ENCODE measurements at regions not wholly inside any gene's neighbourhood (a gene's known extent, or its start where the extent isn't known, plus 50 kb on each side); places are given as distances from the start of the nearest gene placed in this dataset.

DNA sequence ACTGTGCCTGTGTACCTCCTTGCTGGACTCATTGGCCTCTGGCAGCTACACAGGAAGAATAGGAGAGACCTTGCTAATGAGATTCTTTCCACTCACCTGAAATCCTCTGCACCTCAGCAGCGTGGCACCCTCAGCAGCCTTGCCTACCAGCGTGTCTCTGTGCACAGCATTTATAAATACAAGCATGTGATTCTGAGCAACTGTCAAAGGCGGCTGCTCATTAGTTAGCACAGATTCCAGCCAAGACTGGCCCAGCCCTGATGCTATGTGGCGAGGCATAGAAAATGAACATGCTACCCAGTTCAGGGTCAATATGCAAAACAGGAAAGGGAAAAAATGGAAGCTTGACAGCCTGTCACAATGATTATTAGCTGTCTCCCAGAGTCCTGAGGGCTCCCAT, 298.0 kb downstream of the C4orf33 start:
- H3K4me3 ChIP-seq, result no peak overlapping the region
- no peak for DNase-seq (ENCODE audit: extremely low spot score)
- H3K4me1 ChIP-seq, result peaks cover 0 to 14% (median 2%) of the 10 kb centered on the region in 4 donors
- 73% methylated on average over 4 of the region's 4 CpGs for WGBS
- no peaks in the 10 kb centered on the region for H3K36me3 ChIP-seq
- intact Hi-C loops (cut with DNase I), result no loop called here
- H3K27me3 ChIP-seq, result no peaks in the 10 kb centered on the region
- no peaks in the 10 kb centered on the region for H3K9me3 ChIP-seq
- H3K27ac ChIP-seq (replicated peaks in 1 of 4), result no peak overlapping the region
- TF ChIP-seq POLR2A (IDR thresholded peaks at IDR 0.05; ENCODE audit: low read depth) (no peak), EP300 (IDR thresholded peaks at IDR 0.05) (no peak), POLR2AphosphoS5 (IDR thresholded peaks at IDR 0.05) (no peak)
- TF ChIP-seq, protein P1, sequence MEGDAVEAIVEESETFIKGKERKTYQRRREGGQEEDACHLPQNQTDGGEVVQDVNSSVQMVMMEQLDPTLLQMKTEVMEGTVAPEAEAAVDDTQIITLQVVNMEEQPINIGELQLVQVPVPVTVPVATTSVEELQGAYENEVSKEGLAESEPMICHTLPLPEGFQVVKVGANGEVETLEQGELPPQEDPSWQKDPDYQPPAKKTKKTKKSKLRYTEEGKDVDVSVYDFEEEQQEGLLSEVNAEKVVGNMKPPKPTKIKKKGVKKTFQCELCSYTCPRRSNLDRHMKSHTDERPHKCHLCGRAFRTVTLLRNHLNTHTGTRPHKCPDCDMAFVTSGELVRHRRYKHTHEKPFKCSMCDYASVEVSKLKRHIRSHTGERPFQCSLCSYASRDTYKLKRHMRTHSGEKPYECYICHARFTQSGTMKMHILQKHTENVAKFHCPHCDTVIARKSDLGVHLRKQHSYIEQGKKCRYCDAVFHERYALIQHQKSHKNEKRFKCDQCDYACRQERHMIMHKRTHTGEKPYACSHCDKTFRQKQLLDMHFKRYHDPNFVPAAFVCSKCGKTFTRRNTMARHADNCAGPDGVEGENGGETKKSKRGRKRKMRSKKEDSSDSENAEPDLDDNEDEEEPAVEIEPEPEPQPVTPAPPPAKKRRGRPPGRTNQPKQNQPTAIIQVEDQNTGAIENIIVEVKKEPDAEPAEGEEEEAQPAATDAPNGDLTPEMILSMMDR (IDR thresholded peaks at IDR 0.05), result no peak

DNA sequence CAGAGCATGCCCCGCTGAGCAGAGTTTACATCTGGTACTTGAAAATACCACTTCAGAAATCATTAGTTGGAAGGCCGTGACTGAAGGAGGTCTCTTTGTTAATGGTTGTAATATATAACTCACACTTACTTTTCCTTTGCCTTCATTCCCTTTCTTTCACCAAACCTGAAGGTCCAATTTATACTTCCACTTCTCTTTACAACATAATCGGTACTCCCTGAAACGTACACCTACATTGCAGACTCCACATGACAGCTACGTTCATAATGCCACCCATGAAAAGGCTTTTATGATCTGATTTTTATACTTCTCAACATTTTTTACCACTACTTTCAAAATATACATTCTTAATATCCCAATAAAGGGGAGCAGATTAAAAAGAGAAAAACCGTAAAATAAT, 298.7 kb downstream of the C4orf33 start:
- Histone ChIP-seq H3K4me1 (peaks cover 0 to 14% (median 2%) of the 10 kb centered on the region in 4 donors), H3K4me3 (no peak overlapping the region), H3K27me3 (no peaks in the 10 kb centered on the region), H3K36me3 (no peaks in the 10 kb centered on the region), H3K9me3 (no peaks in the 10 kb centered on the region), H3K27ac (replicated peaks in 1 of 4) (no peak overlapping the region)
- intact Hi-C loops (cut with DNase I), result no loop called here
- TF ChIP-seq, protein P1 (IDR thresholded peaks at IDR 0.05), result no peak
- TF ChIP-seq POLR2A (IDR thresholded peaks at IDR 0.05; ENCODE audit: low read depth) (no peak), EP300 (IDR thresholded peaks at IDR 0.05) (no peak), POLR2AphosphoS5 (IDR thresholded peaks at IDR 0.05) (no peak)
- no peak for DNase-seq (ENCODE audit: extremely low spot score)
- WGBS, result 82% methylated on average over 6 of the region's 6 CpGs

DNA sequence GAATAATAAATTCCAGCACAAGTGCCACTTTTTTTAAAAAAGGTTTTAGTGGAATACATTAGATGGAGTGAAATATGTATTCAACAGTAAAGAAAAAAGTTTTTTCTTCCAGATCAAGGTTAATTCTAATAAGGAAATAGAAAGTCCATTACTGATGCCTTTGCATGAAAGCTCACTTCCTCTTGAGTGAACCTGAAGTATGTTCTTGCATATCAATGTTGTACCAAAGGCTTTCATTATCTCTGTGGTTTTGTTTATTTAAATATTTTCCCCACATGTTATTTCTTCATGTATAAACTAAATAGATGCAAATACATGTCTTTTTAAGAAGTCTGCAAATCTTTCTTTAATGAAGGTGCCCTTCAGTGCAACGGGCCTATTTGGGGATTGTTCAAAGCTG, 307.9 kb downstream of the C4orf33 start:
- WGBS, result 93% methylated on average over 1 of the region's 1 CpG
- Histone ChIP-seq H3K9me3 (no peaks in the 10 kb centered on the region), H3K27ac (replicated peaks in 1 of 4) (no peak overlapping the region), H3K36me3 (no peaks in the 10 kb centered on the region), H3K4me1 (no peaks in the 10 kb centered on the region), H3K4me3 (no peak overlapping the region), H3K27me3 (no peaks in the 10 kb centered on the region)
- TF ChIP-seq POLR2AphosphoS5 (IDR thresholded peaks at IDR 0.05), result no peak
- TF ChIP-seq EP300 (IDR thresholded peaks at IDR 0.05), result no peak
- TF ChIP-seq, protein P1 (IDR thresholded peaks at IDR 0.05), result no peak
- no peak for TF ChIP-seq POLR2A (IDR thresholded peaks at IDR 0.05; ENCODE audit: low read depth)
- DNase-seq (ENCODE audit: extremely low spot score), result no peak
- intact Hi-C loops (cut with DNase I), result no loop called here

DNA sequence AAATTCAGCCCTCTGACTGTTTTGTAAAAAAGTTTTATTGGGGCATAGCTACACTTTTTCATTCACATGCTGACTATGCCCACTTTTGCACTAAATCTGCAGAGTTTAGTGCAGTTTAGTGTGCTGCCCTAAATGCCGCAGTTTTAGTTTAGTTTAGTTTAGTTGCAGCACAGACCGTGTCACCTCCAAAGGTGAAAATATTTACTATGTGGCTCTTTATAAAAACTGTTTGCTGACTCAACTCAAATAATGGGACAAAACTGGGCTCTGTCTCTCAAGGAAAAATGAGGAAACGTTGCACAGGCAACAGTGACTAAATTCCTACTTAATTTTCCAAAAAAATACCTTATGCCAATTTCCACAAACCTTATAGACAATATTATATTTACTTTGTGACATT, 314.2 kb downstream of the C4orf33 start:
- intact Hi-C loops (cut with DNase I), result no loop called here
- H3K27ac ChIP-seq (replicated peaks in 1 of 4), result no peak overlapping the region
- no peaks in the 10 kb centered on the region for H3K27me3 ChIP-seq
- DNase-seq (ENCODE audit: extremely low spot score), result no peak
- WGBS, result 79% methylated on average over 3 of the region's 3 CpGs
- H3K9me3 ChIP-seq, result no peaks in the 10 kb centered on the region
- no peak for TF ChIP-seq POLR2A (IDR thresholded peaks at IDR 0.05; ENCODE audit: low read depth)
- TF ChIP-seq, protein P1 (IDR thresholded peaks at IDR 0.05), result no peak
- no peak for TF ChIP-seq EP300 (IDR thresholded peaks at IDR 0.05)
- TF ChIP-seq POLR2AphosphoS5 (IDR thresholded peaks at IDR 0.05), result no peak
- no peaks in the 10 kb centered on the region for H3K36me3 ChIP-seq
- H3K4me3 ChIP-seq, result no peak overlapping the region
- H3K4me1 ChIP-seq, result no peaks in the 10 kb centered on the region

DNA sequence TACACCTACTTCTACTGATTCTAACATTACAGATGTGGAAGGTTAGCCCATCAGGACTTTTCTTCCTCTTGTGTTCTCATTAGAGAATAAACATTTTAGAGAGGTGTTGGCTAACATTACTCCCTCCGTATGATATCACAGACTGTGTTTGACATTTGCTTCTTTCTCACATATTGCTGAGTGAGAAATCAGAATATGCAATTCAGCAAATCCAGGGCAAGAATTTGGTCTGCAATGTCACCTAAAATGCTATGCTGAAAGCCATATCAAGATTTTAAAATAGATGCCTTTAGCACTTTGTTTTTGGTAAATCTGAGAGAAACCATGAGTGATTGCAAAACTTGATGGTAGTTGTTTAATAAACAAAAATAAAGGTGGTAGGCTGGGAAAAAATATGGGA, 319.1 kb downstream of the C4orf33 start:
- H3K27me3 ChIP-seq, result no peaks in the 10 kb centered on the region
- no peak for DNase-seq (ENCODE audit: extremely low spot score)
- TF ChIP-seq EP300 (IDR thresholded peaks at IDR 0.05), result no peak
- no peaks in the 10 kb centered on the region for H3K4me1 ChIP-seq
- intact Hi-C loops (cut with DNase I), result no loop called here
- 46% methylated on average over 1 of the region's 1 CpG for WGBS
- no peak overlapping the region for H3K4me3 ChIP-seq
- H3K9me3 ChIP-seq, result peaks cover 0 to 6% (median 0%) of the 10 kb centered on the region in 4 donors
- no peaks in the 10 kb centered on the region for H3K36me3 ChIP-seq
- H3K27ac ChIP-seq (replicated peaks in 1 of 4), result no peak overlapping the region
